HCT116 (cell line): ENCODE measurements at regions not wholly inside any gene's neighbourhood (a gene's known extent, or its start where the extent isn't known, plus 50 kb on each side); places are given as distances from the start of the nearest gene placed in this dataset.

ENCODE experiments used
- ATAC-seq: fragments of 200-7000 bp; cut with Tn5 transposase; 2 replicates; pipeline ENCODE4 v1.9.1; 2020; ENCODE audit warnings: mild to moderate bottlenecking, moderate library complexity
- BruUV-seq: library from RNA; stranded (reverse); fragments of 400-500 nt; replicated peaks from 2 replicates; lab custom pipeline; 2021; lab: Mats Ljungman, UMichigan
- CTCF ChIA-PET: fragments of 300-600 bp; sonication (Branson Sonifier 250); formaldehyde crosslinking; loops from one replicate; lab custom pipeline; 2021; ENCODE audit warnings: antibody characterized with exemption; lab: Charles Lee
- POLR2A ChIA-PET: fragments of 300-600, 350-600 bp; sonication (Branson Sonifier 250); formaldehyde crosslinking; loops from one replicate; lab custom pipeline; 2021; ENCODE audit warnings: antibody characterized with exemption; lab: Charles Lee
- RAD21 ChIA-PET, 2 experiments: fragments of 300-600 bp; sonication (Branson Sonifier 250); formaldehyde crosslinking; loops; one replicate each; lab custom pipeline; 2023; ENCODE audit warnings: low total read pairs in 2 of 2; ENCODE audit not compliant: uncharacterized antibody in 2 of 2, unreplicated experiment in 2 of 2, low non-redundant PET in 1 of 2; lab: Charles Lee
- DNase-seq: peaks from one replicate; pipeline ENCODE4 v3.0.0-alpha.2; 2010; ENCODE audit warnings: low read depth, low spot score
- H2AFZ ChIP-seq: fragments of 200-600 bp; shearing (Covaris generic), sonication (generic); 2 replicates; pipeline ENCODE4 v1.6.1; 2017; ENCODE audit warnings: low read depth, mixed run types, mixed read lengths, antibody characterized with exemption, low read length; ENCODE audit not compliant: poor library complexity, severe bottlenecking
- H3K27ac ChIP-seq: 2 replicates; pipeline ENCODE4 v1.5.1; 2012; ENCODE audit warnings: low read depth, low read length
- H3K27me3 ChIP-seq: fragments of 200-600 bp; sonication (generic); 2 replicates; pipeline ENCODE4 v1.6.1; 2016; ENCODE audit warnings: mixed run types, low read length, mixed read lengths; ENCODE audit not compliant: insufficient read depth
- H3K36me3 ChIP-seq, 2 experiments: fragments of 200-500 bp in 1 of 2; fragments of 200-600 bp in 1 of 2; sonication (Bioruptor generic) in 1 of 2; sonication (generic) in 1 of 2; 2 replicates each; pipeline versions ENCODE4 v1.5.1 to v1.6.1; 2014 to 2016; ENCODE audit warnings: low read length in 2 of 2, inconsistent platforms in 1 of 2, mixed read lengths in 1 of 2, mixed run types in 1 of 2; ENCODE audit not compliant: insufficient read depth in 2 of 2, control insufficient read depth in 1 of 2
- H3K4me1 ChIP-seq, 2 experiments: fragments of 200-600 bp in 1 of 2; sonication (generic) in 1 of 2; 2 replicates each; pipeline versions ENCODE4 v1.5.1 to v1.6.1; 2012 to 2017; ENCODE audit warnings: low read length in 2 of 2, inconsistent platforms in 1 of 2, mild to moderate bottlenecking in 1 of 2, mixed read lengths in 1 of 2, mixed run types in 1 of 2, moderate library complexity in 1 of 2; ENCODE audit not compliant: insufficient read depth in 2 of 2, control insufficient read depth in 1 of 2
- H3K4me2 ChIP-seq: fragments of 200-600 bp; sonication (generic); 2 replicates; pipeline ENCODE4 v1.6.1; 2017; ENCODE audit warnings: mixed run types, low read length, mixed read lengths
- H3K4me3 ChIP-seq, 2 experiments: fragments of 200-600 bp in 1 of 2; sonication (generic) in 1 of 2; replicated peaks in 1 of 2; 2 replicates each; pipeline ENCODE4 v1.5.1; 2011 to 2016; ENCODE audit warnings: low read length in 2 of 2, control low read depth in 1 of 2, low read depth in 1 of 2, mild to moderate bottlenecking in 1 of 2, mixed read lengths in 1 of 2, mixed run types in 1 of 2
- H3K79me2 ChIP-seq: fragments of 200-600 bp; sonication (generic); 2 replicates; pipeline ENCODE4 v1.6.1; 2017; ENCODE audit warnings: mild to moderate bottlenecking, mixed run types, low read length, moderate library complexity, mixed read lengths; ENCODE audit not compliant: insufficient read depth
- H3K9ac ChIP-seq: fragments of 200-600 bp; sonication (generic); 2 replicates; pipeline ENCODE4 v1.6.1; 2016; ENCODE audit warnings: low read length, mixed read lengths
- H3K9me2 ChIP-seq: fragments of 200-600 bp; sonication (generic), shearing (Covaris generic); 2 replicates; pipeline ENCODE4 v1.6.1; 2017; ENCODE audit warnings: mixed run types, mild to moderate bottlenecking, moderate library complexity; ENCODE audit not compliant: insufficient read depth
- H3K9me3 ChIP-seq, 2 experiments: fragments of 200-500 bp in 1 of 2; fragments of 200-600 bp in 1 of 2; sonication (Bioruptor generic) in 1 of 2; sonication (generic) in 1 of 2; 2 replicates each; pipeline ENCODE4 v1.6.1; 2014 to 2017; ENCODE audit warnings: low read length in 2 of 2, mixed read lengths in 2 of 2, inconsistent platforms in 1 of 2, low read depth in 1 of 2, mild to moderate bottlenecking in 1 of 2, mixed run types in 1 of 2, moderate library complexity in 1 of 2; ENCODE audit not compliant: control insufficient read depth in 1 of 2, insufficient read depth in 1 of 2
- H4K20me1 ChIP-seq: fragments of 200-600 bp; sonication (generic), shearing (Covaris generic); 2 replicates; pipeline ENCODE4 v1.6.1; 2017; ENCODE audit warnings: mixed run types, mild to moderate bottlenecking, moderate library complexity; ENCODE audit not compliant: insufficient read depth
- CBX3 ChIP-seq: IDR thresholded peaks from 2 replicates; pipeline ENCODE4 v1.6.1; 2012; ENCODE audit warnings: low read depth
- EGR1 ChIP-seq: IDR thresholded peaks from 2 replicates; pipeline ENCODE4 v1.6.1; 2012; ENCODE audit warnings: low read depth
- ELF1 ChIP-seq: IDR thresholded peaks from 2 replicates; pipeline ENCODE4 v1.6.1; 2012; ENCODE audit warnings: low read depth, borderline replicate concordance
- EZH2 ChIP-seq: fragments of 200-600 bp; sonication (generic); IDR thresholded peaks from 2 replicates; pipeline ENCODE4 v1.6.1; 2017; ENCODE audit warnings: antibody characterized with exemption, mixed run types
- EZH2phosphoT487 ChIP-seq: fragments of 200-600 bp; IDR thresholded peaks from 2 replicates; pipeline ENCODE4 v1.6.1; 2018; ENCODE audit warnings: antibody characterized with exemption, borderline replicate concordance
- FOSL1 ChIP-seq: IDR thresholded peaks from 2 replicates; pipeline ENCODE4 v1.6.1; 2012; ENCODE audit warnings: low read depth
- POLR2AphosphoS5 ChIP-seq: IDR thresholded peaks from 2 replicates; pipeline ENCODE4 v1.6.1; 2011; ENCODE audit warnings: mild to moderate bottlenecking, low read depth, low read length, moderate library complexity
- REST ChIP-seq: IDR thresholded peaks from 2 replicates; pipeline ENCODE4 v1.6.1; 2012; ENCODE audit warnings: low read depth
- TCF7L2 ChIP-seq: IDR thresholded peaks from 2 replicates; pipeline ENCODE4 v1.7.0; 2011; ENCODE audit warnings: borderline replicate concordance, inconsistent platforms; ENCODE audit not compliant: insufficient read depth, insufficient read length; ENCODE audit errors: extremely low read depth
- YY1 ChIP-seq: IDR thresholded peaks from 2 replicates; pipeline ENCODE4 v1.6.1; 2011; ENCODE audit warnings: low read length, low read depth, moderate library complexity, mild to moderate bottlenecking; ENCODE audit not compliant: insufficient replicate concordance; ENCODE audit errors: extremely low read depth
- ZNF274 ChIP-seq: fragments of 200-500 bp; sonication (Bioruptor generic); IDR thresholded peaks from 2 replicates; pipeline ENCODE4 v1.6.1; 2014; ENCODE audit warnings: mild to moderate bottlenecking, low read depth, low read length, inconsistent platforms
- intact Hi-C: fragments of 100-400 bp; cut with micrococcal nuclease; formaldehyde crosslinking; loops from 2 replicates; pipeline ENCODE4 v1.10.0; 2022
- TF ChIP-seq, protein P1 (sequence below): IDR thresholded peaks from 2 replicates; pipeline ENCODE4 v1.6.1; 2012
- TF ChIP-seq, protein P2 (sequence below): IDR thresholded peaks from 2 replicates; pipeline ENCODE4 v1.6.1; 2011; ENCODE audit warnings: mild to moderate bottlenecking, low read length, moderate library complexity; ENCODE audit not compliant: insufficient replicate concordance; ENCODE audit errors: extremely low read depth
- TF ChIP-seq, protein P3 (sequence below): IDR thresholded peaks from 2 replicates; pipeline ENCODE4 v1.6.1; 2012

GRCh38 chr9:115790520-115790919 lies 363.1 kb upstream of the PAPPA start:
- Histone ChIP-seq H3K9me2 (no peaks in the 10 kb centered on the region), H3K4me1 (no peaks in the 10 kb centered on the region), H3K36me3 (no peaks in the 10 kb centered on the region), H3K9me3 (no peaks in the 10 kb centered on the region), H4K20me1 (no peaks in the 10 kb centered on the region), H3K4me2 (no peak overlapping the region), H3K9ac (no peak overlapping the region), H3K79me2 (no peaks in the 10 kb centered on the region), H3K27me3 (no peaks in the 10 kb centered on the region; the same call in 1 of the 2 replicates), H2AFZ (no peak overlapping the region), H3K4me3 (no peak overlapping the region), H3K27ac (no peak overlapping the region)
- intact Hi-C loops = no loop called here
- BruUV-seq = no TSS peak
- no peak for ATAC-seq
- POLR2A ChIA-PET = no interaction called here
- CTCF ChIA-PET = no interaction called here
- TF ChIP-seq REST (no peak), POLR2AphosphoS5 (no peak), ZNF274 (no peak), CBX3 (no peak), EZH2phosphoT487 (no peak), EZH2 (no peak), EGR1 (no peak), FOSL1 (no peak), ELF1 (no peak), YY1 (no peak), TCF7L2 (no peak)
- TF ChIP-seq, protein P1, sequence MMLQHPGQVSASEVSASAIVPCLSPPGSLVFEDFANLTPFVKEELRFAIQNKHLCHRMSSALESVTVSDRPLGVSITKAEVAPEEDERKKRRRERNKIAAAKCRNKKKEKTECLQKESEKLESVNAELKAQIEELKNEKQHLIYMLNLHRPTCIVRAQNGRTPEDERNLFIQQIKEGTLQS = no peak
- TF ChIP-seq, protein P2, sequence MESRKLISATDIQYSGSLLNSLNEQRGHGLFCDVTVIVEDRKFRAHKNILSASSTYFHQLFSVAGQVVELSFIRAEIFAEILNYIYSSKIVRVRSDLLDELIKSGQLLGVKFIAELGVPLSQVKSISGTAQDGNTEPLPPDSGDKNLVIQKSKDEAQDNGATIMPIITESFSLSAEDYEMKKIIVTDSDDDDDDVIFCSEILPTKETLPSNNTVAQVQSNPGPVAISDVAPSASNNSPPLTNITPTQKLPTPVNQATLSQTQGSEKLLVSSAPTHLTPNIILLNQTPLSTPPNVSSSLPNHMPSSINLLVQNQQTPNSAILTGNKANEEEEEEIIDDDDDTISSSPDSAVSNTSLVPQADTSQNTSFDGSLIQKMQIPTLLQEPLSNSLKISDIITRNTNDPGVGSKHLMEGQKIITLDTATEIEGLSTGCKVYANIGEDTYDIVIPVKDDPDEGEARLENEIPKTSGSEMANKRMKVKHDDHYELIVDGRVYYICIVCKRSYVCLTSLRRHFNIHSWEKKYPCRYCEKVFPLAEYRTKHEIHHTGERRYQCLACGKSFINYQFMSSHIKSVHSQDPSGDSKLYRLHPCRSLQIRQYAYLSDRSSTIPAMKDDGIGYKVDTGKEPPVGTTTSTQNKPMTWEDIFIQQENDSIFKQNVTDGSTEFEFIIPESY = no peak
- TF ChIP-seq, protein P3, sequence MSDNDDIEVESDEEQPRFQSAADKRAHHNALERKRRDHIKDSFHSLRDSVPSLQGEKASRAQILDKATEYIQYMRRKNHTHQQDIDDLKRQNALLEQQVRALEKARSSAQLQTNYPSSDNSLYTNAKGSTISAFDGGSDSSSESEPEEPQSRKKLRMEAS = no peak
- no peak for DNase-seq
- RAD21 ChIA-PET = no interaction called here
